ENCODE measurements at regions not wholly inside any gene's neighbourhood (a gene's known extent, or its start where the extent isn't known, plus 50 kb on each side); places are given as distances from the start of the nearest gene placed in this dataset.

- DNase-seq (ENCODE audit: low spot score) = no peak
These were observed 621.0 kb upstream of the ADAMTS16 start for GRCh38 chr5:4518903-4519672.

- DNase-seq (ENCODE audit: low spot score) = peak; percentile 62
These were observed 619.6 kb upstream of the ADAMTS16 start for GRCh38 chr5:4520559-4520958.

GRCh38 chr5:4523038-4523437, 617.1 kb upstream of the ADAMTS16 start:
- no peak for DNase-seq (ENCODE audit: low spot score)

- DNase-seq (ENCODE audit: low spot score) = no peak
These were observed 608.1 kb upstream of the ADAMTS16 start for GRCh38 chr5:4531756-4532704.

GRCh38 chr5:4532705-4533080, 607.4 kb upstream of the ADAMTS16 start:
- DNase-seq (ENCODE audit: low spot score) = no peak

GRCh38 chr5:4533457-4534105, 606.5 kb upstream of the ADAMTS16 start:
- DNase-seq (ENCODE audit: low spot score) = no peak

- no peak for DNase-seq (ENCODE audit: low spot score)
These were observed 602.6 kb upstream of the ADAMTS16 start for GRCh38 chr5:4537489-4537888.

- DNase-seq (ENCODE audit: low spot score) = no peak
These were observed 599.6 kb upstream of the ADAMTS16 start for GRCh38 chr5:4540375-4541173.

- no peak for DNase-seq (ENCODE audit: low spot score)
These were observed 598.8 kb upstream of the ADAMTS16 start for GRCh38 chr5:4541334-4541733.

GRCh38 chr5:4542145-4542778, 597.9 kb upstream of the ADAMTS16 start:
- no peak for DNase-seq (ENCODE audit: low spot score)

GRCh38 chr5:4544049-4544670, 596.0 kb upstream of the ADAMTS16 start:
- DNase-seq (ENCODE audit: low spot score) = no peak

GRCh38 chr5:4547547-4547946, 592.6 kb upstream of the ADAMTS16 start:
- DNase-seq (ENCODE audit: low spot score) = peak; percentile 36

GRCh38 chr5:4548341-4548740, 591.8 kb upstream of the ADAMTS16 start:
- no peak for DNase-seq (ENCODE audit: low spot score)

- DNase-seq (ENCODE audit: low spot score) = no peak
These were observed 590.8 kb upstream of the ADAMTS16 start for GRCh38 chr5:4549351-4549750.

GRCh38 chr5:4551034-4551433, 589.1 kb upstream of the ADAMTS16 start:
- DNase-seq (ENCODE audit: low spot score) = peak; percentile 56

GRCh38 chr5:4553130-4553529, 587.0 kb upstream of the ADAMTS16 start:
- peak; percentile 20 for DNase-seq (ENCODE audit: low spot score)

GRCh38 chr5:4553978-4554377, 586.2 kb upstream of the ADAMTS16 start:
- DNase-seq (ENCODE audit: low spot score) = no peak

GRCh38 chr5:4555725-4556285, 584.3 kb upstream of the ADAMTS16 start:
- DNase-seq (ENCODE audit: low spot score) = no peak

GRCh38 chr5:4561403-4561802, 578.7 kb upstream of the ADAMTS16 start:
- DNase-seq (ENCODE audit: low spot score) = no peak

GRCh38 chr5:4563400-4563799, 576.7 kb upstream of the ADAMTS16 start:
- DNase-seq (ENCODE audit: low spot score) = peak; percentile 54
